ENCODE measurements at regions not wholly inside any gene's neighbourhood (a gene's known extent, or its start where the extent isn't known, plus 50 kb on each side); places are given as distances from the start of the nearest gene placed in this dataset.

DNA sequence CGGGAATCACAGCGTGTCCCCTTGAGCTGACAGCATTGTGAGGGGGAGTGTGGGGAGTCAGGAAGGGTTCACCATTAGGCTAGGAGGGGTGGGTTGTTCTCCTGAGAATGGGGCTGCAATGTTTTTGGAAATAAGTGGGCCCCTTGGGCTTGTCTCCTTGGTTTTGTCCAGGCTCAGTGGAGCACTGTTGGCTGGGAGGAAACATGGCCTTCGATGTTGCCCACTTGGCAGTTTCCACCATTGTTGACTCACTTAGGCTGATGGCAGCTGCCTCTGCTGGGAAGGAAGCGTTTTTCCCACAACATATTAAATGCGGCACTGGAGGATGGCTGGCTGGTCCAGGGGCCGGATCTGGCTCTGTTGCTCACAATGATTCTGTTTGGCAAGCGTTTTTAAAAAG lies 512.1 kb downstream of the QKI start:
- H3K4me3 ChIP-seq (replicated peaks; ENCODE audit: low read depth, low read length), result no peak overlapping the region
- no peak for DNase-seq (ENCODE audit: low read depth)
- TF ChIP-seq, protein P1, sequence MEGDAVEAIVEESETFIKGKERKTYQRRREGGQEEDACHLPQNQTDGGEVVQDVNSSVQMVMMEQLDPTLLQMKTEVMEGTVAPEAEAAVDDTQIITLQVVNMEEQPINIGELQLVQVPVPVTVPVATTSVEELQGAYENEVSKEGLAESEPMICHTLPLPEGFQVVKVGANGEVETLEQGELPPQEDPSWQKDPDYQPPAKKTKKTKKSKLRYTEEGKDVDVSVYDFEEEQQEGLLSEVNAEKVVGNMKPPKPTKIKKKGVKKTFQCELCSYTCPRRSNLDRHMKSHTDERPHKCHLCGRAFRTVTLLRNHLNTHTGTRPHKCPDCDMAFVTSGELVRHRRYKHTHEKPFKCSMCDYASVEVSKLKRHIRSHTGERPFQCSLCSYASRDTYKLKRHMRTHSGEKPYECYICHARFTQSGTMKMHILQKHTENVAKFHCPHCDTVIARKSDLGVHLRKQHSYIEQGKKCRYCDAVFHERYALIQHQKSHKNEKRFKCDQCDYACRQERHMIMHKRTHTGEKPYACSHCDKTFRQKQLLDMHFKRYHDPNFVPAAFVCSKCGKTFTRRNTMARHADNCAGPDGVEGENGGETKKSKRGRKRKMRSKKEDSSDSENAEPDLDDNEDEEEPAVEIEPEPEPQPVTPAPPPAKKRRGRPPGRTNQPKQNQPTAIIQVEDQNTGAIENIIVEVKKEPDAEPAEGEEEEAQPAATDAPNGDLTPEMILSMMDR (IDR thresholded peaks at IDR 0.05; ENCODE audit: low read length, missing control alignments), result no peak

DNA sequence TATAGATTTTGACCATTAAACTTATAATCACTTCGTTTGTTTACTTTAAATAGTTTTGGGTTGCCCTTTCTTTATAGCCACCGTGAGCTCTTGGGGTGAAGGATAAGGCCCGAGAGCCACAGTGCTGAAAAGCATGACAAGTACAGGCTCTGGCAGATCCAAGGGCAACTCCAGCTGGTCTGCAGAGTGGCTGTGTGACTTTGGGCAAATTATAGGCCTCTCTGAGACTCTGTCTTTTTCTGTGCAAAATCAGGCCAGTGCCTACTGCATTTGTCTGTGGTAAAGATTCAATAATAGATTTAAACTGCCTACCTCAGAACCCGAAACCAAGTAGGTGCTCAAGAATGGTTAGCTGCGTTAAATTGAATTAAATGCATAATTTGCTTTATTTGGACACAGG lies 511.3 kb downstream of the QKI start:
- no peak for DNase-seq (ENCODE audit: low read depth)
- no peak overlapping the region for H3K4me3 ChIP-seq (replicated peaks; ENCODE audit: low read depth, low read length)
- TF ChIP-seq, protein P1 (IDR thresholded peaks at IDR 0.05; ENCODE audit: low read length, missing control alignments), result no peak

DNA sequence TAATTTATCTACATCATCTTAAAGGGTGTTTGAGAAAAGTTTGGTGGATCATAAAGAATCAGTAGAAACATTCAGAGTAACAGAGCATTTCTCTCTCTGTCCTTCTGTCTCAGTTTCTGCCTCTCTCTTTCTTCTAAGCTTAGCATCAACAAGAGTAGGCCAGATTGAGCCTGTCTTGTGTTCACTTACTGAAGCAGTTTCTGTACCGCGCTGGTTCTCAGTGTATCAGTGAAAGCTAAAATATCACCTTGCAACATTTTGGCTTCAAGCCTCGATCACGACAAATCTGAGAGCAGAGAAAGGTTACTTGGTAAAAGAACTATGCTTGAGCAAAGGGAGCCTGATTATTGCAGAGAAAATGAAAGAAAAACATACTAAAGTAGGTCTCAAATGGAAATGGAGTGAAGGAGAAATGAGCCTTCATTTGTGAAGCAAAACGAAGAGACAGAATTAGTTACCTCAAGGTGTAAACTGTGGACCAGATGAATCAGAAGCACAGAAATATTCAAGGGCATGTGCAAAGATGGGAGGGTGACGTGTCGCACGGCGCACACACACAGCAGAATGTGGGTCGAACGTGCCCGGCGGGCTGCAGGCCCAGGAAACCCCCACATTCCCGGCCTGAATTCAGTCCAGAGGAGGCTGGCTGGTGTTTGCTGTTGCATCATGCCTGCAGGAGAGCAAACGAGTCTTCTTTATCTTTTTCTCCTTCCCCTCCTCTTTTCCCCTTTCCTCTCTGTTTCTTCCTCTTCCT lies 509.3 kb downstream of the QKI start:
- no peak for DNase-seq (ENCODE audit: low read depth)
- no peak overlapping the region for H3K4me3 ChIP-seq (replicated peaks; ENCODE audit: low read depth, low read length)
- TF ChIP-seq, protein P1 (IDR thresholded peaks at IDR 0.05; ENCODE audit: low read length, missing control alignments), result no peak

DNA sequence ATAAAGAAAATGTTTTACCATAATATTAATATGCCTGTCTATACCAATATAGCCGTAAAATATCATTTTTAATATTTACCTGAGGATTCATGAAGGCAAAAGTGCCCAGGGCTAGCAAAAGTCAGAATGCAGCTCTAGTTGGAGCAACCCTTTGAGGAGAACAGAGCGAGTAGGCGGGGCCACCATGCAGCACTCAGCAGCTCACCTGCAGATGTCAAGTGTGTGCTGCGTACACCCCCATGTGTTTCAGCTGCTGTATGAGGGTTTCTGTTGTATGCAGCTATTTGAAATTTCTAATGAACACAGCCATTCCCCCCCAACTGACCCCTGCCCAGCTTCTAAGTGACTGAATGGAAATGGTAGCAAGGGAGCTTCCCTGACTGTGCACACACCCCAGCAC lies 508.0 kb downstream of the QKI start:
- H3K4me3 ChIP-seq (replicated peaks; ENCODE audit: low read depth, low read length), result no peak overlapping the region
- TF ChIP-seq, protein P1 (IDR thresholded peaks at IDR 0.05; ENCODE audit: low read length, missing control alignments), result no peak
- no peak for DNase-seq (ENCODE audit: low read depth)

DNA sequence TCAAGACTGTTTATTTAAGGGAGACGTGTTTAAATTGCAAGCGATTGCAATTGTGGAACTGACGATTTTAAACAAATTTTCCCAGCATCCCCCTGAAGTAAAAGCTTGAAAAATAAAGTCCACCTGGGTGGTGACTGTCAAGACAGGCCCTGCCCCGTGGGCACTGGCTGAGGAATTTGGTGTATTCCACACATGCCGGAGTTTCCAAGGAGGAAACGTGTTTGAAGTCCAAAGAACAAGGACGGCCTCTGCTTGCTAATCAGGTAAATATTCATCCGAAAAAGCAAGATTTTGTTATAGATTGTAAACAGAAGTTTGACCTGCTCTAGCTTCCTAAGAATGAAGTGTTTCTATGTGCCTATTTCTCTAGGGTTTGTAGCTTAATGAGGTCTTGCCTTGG lies 505.1 kb downstream of the QKI start:
- no peak for DNase-seq (ENCODE audit: low read depth)
- H3K4me3 ChIP-seq (replicated peaks; ENCODE audit: low read depth, low read length), result no peak overlapping the region
- TF ChIP-seq, protein P1 (IDR thresholded peaks at IDR 0.05; ENCODE audit: low read length, missing control alignments), result no peak

DNA sequence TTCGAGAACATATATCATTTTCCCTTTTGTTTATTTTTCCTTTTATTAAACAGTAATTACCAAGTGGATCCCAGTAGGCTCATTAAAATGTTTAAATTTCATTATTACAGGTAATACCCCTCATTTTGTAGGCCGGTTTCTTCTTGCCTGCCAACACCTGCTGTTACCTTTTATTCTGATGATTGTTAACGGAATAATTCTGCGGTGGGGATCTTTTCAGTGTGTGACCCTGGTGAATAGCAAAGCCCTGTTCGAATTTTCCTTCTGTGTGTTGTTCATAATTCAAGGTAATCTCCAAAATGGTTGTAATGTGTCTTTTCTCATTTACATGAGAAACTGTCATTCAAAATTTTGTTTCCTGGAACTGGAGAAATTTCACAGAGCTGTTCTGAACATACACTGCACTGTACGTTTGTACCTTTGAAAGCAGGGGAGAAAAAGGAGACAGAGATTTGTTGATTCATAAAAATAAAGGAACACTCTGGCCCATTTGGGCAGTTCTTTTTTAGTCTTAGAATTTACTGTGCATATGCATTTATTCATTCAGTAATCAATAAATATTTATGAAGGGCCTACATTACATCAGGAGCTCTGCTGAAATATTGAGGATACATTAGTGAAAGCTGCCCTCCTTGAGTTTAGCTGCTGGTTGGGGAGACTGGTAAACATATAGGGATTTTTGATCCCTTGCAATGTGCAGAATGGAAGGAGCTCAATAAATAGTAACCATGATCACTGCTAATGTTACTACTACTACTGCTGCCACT lies 502.0 kb downstream of the QKI start:
- no peak overlapping the region for H3K4me3 ChIP-seq (replicated peaks; ENCODE audit: low read depth, low read length)
- DNase-seq (ENCODE audit: low read depth), result no peak
- TF ChIP-seq, protein P1 (IDR thresholded peaks at IDR 0.05; ENCODE audit: low read length, missing control alignments), result no peak
